ENCODE measurements at regions not wholly inside any gene's neighbourhood (a gene's known extent, or its start where the extent isn't known, plus 50 kb on each side); places are given as distances from the start of the nearest gene placed in this dataset.
A peak's percentile ranks its signal among the peaks of the same experiment; 100 is the strongest.

- DNase-seq, result no peak
Observed at GRCh38 chr3:101172516-101172915, 147.9 kb downstream of the IMPG2 start.

DNA sequence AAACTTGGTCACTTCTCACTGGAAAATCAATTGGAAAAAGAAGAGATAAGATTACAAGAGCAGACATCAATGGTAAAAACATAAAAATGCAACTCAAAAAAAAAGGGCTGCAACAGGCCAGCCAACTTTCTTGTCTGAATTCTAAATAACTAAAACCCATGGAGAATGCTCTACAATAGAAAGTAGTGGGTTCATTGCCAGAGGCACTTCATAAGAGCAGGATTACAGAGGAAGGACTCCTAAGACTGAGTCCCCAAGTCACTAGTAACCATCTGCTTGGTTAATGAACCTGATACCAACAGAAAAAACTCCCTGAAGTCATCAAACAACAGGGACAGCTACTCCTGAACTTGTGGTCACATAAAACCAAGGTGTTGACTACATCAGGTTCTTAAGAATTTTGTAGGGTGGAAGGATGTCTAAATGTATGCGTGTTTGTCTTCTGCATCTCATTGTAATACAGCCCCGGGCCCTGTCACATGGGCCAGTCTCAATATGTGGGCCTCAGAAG lies 148.6 kb downstream of the IMPG2 start:
- no peak for DNase-seq

- no peak for DNase-seq
Observed at GRCh38 chr3:101170806-101171558, 149.4 kb downstream of the IMPG2 start.

DNA sequence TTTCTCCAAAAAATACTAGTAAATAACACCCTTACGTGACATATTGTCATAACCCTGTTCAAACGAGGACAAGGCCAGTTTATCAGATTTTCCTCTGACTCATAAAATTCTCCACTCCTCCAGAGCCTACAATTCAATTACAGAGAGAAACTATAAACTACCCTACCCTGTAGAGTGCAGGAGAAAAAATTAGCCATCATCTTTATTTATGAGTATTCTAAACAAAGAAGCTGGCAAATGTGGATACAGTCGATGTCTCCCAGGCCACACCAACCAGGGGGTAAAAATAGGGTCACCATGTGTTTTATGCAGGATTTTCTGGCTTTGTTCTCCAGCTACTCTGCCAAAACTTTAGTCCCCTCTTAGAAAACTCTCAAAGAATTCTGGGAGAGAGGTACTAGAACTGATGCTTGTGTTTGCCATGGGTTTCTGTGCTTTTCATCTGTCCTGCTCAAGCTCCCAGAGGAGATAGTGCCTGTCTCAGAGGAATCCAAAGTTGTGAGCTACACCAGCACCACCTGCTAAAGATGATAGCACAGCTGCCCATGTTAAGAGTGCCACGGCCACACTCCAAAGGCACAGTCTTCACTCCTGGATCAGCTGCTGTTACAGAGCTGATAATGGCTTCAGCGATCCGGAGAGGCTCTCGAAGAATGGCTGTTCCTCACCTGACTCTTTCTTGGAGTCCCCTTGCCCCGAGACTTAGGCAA lies 150.2 kb downstream of the IMPG2 start:
- DNase-seq, result no peak

DNA sequence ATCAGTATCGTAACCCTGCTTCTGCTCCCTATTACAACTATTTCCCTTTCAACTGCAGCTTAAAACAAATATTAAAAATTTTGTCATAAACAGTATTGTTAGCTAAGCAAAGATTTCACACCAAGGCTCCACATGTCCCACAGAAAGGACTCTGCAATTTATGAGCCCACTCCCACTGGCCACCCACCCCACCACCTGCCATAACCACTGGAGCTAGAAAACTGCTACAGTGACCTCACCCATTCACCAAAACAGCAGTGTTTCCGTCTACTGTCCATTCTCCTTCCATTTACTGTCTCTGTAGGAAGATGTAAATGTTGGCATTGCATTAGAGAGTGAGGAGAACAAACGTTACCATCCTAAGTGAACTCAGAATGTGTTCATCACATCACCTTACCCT lies 150.9 kb downstream of the IMPG2 start:
- no peak for DNase-seq

- no peak for DNase-seq
Observed at GRCh38 chr3:101167376-101167775, 153.0 kb downstream of the IMPG2 start.

DNA sequence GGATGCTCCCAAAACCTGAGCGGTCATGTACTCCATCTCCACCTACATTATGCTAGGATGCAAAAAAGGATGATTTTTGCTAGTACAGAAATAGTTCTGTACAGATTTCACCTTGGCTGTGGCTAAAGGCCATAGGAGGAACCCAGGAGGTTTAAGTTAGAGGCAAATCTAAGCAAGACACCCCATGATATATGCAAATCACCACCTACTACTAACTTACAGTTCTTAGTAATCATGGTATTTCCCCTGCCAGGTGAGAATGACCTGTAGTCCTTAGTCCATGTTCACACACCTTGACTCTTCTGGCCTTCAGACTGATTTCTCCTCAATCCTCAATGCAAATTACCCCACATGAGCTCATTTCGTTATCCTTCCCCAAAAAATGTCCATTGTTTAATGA lies 154.2 kb downstream of the IMPG2 start:
- no peak for DNase-seq

- no peak for DNase-seq
Observed at GRCh38 chr3:101163554-101163953, 156.8 kb downstream of the IMPG2 start.

DNA sequence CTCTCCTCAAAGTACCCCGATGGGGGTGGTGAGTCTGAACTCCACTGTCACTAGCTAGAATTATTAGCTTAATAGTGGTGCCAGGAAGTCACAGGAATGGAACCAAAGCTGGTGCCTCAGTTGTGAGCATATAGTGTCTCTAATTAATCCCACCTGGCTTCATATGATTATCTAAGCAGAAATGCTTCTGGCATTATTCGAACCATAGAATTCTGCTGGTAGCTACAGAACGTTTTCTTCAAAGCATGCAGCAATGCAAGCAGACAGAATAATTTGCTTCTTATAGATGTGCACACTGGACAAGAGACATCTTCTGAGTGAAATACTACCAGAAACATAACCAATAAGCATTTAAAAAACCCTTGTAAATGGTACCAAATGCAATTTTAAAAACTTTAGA lies 160.9 kb downstream of the IMPG2 start:
- no peak for DNase-seq

- no peak for DNase-seq
Observed at GRCh38 chr3:101158374-101158773, 162.0 kb downstream of the IMPG2 start.

- no peak for DNase-seq
Observed at GRCh38 chr3:101156787-101157345, 163.5 kb downstream of the IMPG2 start.

GRCh38 chr3:101155825-101156224 lies 162.6 kb upstream of the ABI3BP start:
- DNase-seq, result no peak

- DNase-seq, result no peak
Observed at GRCh38 chr3:101154401-101154800, 161.2 kb upstream of the ABI3BP start.

DNA sequence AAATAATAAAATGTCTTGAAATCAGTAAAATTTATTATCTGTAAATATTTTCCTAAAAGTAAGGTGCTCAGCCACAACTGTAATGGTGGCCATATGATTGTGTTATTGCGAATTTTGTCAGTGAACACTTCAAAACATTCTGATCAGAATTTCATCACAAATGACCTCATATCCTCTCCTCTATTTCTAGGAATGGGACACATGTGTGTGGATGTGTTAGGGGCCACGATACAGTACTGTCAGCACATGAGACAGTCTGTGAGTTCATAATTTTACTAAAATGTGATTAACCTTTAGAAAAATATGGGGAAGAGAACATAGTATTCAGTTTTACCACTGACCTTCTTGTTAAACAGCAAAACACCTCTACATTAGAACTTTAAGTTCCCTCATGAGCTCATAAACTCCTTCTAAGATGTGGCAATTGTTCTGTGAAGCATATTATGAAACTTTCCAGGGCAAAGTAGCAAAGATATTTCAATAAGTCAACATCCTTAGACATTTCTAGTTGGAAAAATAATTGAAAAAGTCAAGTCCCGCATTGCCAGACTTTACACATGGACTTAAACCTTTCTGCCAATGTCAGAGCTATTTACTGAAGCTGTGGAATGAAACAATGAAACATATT lies 158.2 kb upstream of the ABI3BP start:
- DNase-seq, result no peak

DNA sequence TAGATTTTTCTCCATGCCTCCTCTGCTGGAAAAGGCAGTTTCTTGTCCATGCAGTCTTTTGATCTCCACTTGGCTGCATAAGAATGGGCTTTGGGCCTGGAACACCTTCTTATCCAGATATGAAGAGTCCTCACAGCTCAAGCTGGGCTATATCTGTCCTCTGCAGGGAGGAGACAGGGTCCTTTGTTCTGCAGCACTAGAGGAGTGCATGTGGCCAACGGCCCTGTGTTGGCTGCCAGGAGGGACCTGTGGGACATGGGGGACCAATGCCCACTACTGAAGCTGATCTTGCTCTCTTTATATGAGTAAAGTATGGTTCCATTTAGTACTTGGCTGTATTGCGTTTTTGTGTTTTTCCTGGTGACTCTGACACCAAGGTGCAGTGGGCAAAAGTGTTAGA lies 157.3 kb upstream of the ABI3BP start:
- DNase-seq, result no peak

- no peak for DNase-seq
Observed at GRCh38 chr3:101149707-101150106, 156.5 kb upstream of the ABI3BP start.

GRCh38 chr3:101149251-101149650 lies 156.0 kb upstream of the ABI3BP start:
- no peak for DNase-seq

- no peak for DNase-seq
Observed at GRCh38 chr3:101148001-101148400, 154.8 kb upstream of the ABI3BP start.

GRCh38 chr3:101146946-101147345 lies 153.7 kb upstream of the ABI3BP start:
- peak in 1 of 2 experiments; percentile 5 for DNase-seq

- no peak for DNase-seq
Observed at GRCh38 chr3:101144105-101144504, 150.9 kb upstream of the ABI3BP start.

DNA sequence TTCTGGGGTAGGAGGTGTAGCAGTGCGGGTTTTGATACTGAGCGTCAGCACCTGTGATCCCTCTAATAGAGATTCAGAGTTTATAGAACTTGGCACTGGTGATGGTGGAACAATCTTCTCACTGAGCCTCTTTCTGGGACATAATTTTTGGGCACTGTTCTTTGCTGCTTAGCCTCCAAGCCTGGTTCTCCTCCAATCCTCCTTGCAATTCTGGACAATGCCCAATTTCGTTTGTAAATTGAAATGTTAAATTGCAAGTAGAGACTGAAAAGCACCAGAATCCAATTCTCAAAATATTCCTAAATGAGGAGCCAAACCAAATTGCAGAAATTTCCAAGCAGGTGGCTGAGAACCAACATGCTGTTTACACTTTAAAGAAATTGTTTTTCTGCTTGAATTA lies 149.8 kb upstream of the ABI3BP start:
- no peak for DNase-seq

DNA sequence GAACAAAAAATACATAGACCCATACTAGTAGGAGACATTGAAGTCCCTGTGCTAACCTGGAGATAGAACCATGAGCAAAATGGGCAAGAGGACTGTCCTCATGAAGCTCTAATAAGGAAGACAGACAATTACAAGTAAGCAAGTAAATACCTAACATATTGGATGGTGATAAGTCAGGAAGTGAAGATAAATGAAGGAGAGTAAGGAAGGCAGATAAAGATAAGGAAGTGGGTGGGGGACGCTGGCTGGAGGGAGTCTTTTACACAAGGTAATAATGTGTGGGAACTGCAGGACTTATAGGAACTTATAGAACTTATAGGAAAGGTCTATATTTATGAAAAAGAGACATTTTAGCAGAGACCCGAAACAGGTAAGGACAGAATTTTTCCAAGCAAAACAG lies 148.9 kb upstream of the ABI3BP start:
- no peak for DNase-seq

DNA sequence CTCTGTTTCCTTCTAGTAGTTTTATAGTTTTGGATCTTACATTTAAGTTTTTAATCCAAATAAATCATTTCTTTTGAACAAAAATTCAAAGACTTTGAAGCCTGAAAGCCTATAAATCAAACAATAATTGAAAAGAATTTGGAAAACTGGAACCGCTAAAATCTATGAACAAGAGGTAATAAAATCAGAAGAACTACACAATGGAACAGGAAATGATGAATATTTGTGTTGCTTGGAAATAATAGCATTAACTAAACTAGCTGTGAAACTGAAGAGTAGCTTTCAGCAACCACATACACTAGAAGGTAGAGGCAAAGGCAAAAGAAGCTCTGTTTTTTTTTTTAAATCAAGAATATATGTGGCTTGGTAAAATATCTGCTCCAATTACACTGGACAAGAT lies 147.9 kb upstream of the ABI3BP start:
- DNase-seq, result no peak

DNA sequence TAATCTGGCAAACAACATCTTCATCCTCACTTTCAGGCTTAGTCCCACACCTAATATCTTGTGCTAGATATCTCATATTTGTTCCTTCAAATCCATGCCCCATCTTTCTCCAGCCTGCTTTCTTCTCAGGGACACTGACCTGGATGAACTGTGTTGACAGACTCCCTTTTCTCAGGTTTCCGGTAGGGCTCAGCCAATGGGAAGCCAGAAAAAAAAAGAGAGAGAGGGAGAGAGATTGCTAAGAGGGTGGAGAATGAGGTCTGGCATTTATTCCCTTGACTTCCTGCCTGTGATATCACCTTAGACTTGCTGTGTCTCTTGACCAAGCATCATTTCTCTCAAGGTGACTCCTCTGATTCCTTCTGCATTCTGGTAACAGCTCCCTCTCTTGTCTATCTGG lies 145.6 kb upstream of the ABI3BP start:
- no peak for DNase-seq

All from Kasumi-1 (cell line).